HL-60 (cell line): ENCODE measurements at regions not wholly inside any gene's neighbourhood (a gene's known extent, or its start where the extent isn't known, plus 50 kb on each side); places are given as distances from the start of the nearest gene placed in this dataset.

ENCODE experiments used
- DNase-seq, 2 experiments: peaks; one replicate each; pipeline ENCODE4 v3.0.0-alpha.2; 2010 to 2020; ENCODE audit warnings: low read depth in 1 of 2, low spot score in 1 of 2
- H3K27ac ChIP-seq: fragments of 250-450 bp; sonication (Bioruptor Pico); replicated peaks from 2 replicates; pipeline ENCODE4 v1.5.1; 2020; ENCODE audit warnings: mild to moderate bottlenecking, moderate library complexity
- H3K27me3 ChIP-seq: fragments of 250-450 bp; sonication (Bioruptor Pico); 2 replicates; pipeline ENCODE4 v1.5.1; 2021; ENCODE audit warnings: mild to moderate bottlenecking, moderate library complexity; ENCODE audit not compliant: insufficient read depth, poor library complexity, severe bottlenecking
- H3K4me3 ChIP-seq: replicated peaks from 2 replicates; pipeline ENCODE4 v1.5.1; 2011; ENCODE audit warnings: mild to moderate bottlenecking, control low read depth, low read length; ENCODE audit not compliant: insufficient read depth
- CTCF ChIP-seq: IDR thresholded peaks from one replicate; pipeline ENCODE4 v1.5.1; 2011; ENCODE audit warnings: low read length, control low read depth, inconsistent platforms; ENCODE audit not compliant: insufficient read depth
- GABPA ChIP-seq: IDR thresholded peaks from 2 replicates; pipeline ENCODE4 v1.6.1; 2012; ENCODE audit warnings: low read depth
- POLR2AphosphoS5 ChIP-seq: IDR thresholded peaks from 2 replicates; pipeline ENCODE4 v1.6.1; 2012; ENCODE audit warnings: low read depth
- REST ChIP-seq: IDR thresholded peaks from 2 replicates; pipeline ENCODE4 v1.6.1; 2012; ENCODE audit warnings: low read depth; ENCODE audit not compliant: insufficient replicate concordance
- SPI1 ChIP-seq: IDR thresholded peaks from 2 replicates; pipeline ENCODE4 v1.6.1; 2012; ENCODE audit warnings: low read depth, mild to moderate bottlenecking, borderline replicate concordance

- DNase-seq = no peak
- Histone ChIP-seq H3K27ac (no peak overlapping the region), H3K4me3 (no peak overlapping the region), H3K27me3 (no peaks in the 10 kb centered on the region)
- TF ChIP-seq CTCF (no peak), POLR2AphosphoS5 (no peak), REST (no peak), GABPA (no peak), SPI1 (no peak)
Observed at GRCh38 chr1:86235852-86236251, 79.3 kb upstream of the COL24A1 start.

GRCh38 chr1:86233403-86233802 lies 76.8 kb upstream of the COL24A1 start:
- TF ChIP-seq CTCF = no peak
- peak; percentile 42; the same call in 1 of the 2 replicates for TF ChIP-seq SPI1
- Histone ChIP-seq H3K4me3 (no peak overlapping the region), H3K27me3 (no peaks in the 10 kb centered on the region), H3K27ac (no peak overlapping the region)
- DNase-seq = no peak

- no peak for DNase-seq
- TF ChIP-seq SPI1 = no peak
- no peak for TF ChIP-seq POLR2AphosphoS5
- TF ChIP-seq GABPA = no peak
- no peak for TF ChIP-seq CTCF
- no peak for TF ChIP-seq REST
- Histone ChIP-seq H3K4me3 (no peak overlapping the region), H3K27me3 (no peaks in the 10 kb centered on the region), H3K27ac (no peak overlapping the region)
Observed at GRCh38 chr1:86231076-86231475, 74.5 kb upstream of the COL24A1 start.

- Histone ChIP-seq H3K4me3 (no peak overlapping the region), H3K27me3 (no peaks in the 10 kb centered on the region), H3K27ac (no peak overlapping the region)
- TF ChIP-seq GABPA (no peak), CTCF (no peak), REST (no peak), POLR2AphosphoS5 (no peak), SPI1 (no peak)
- DNase-seq = no peak
Observed at GRCh38 chr1:86229405-86229975, 72.9 kb upstream of the COL24A1 start.
